ENCODE measurements at regions not wholly inside any gene's neighbourhood (a gene's known extent, or its start where the extent isn't known, plus 50 kb on each side); places are given as distances from the start of the nearest gene placed in this dataset.

DNA sequence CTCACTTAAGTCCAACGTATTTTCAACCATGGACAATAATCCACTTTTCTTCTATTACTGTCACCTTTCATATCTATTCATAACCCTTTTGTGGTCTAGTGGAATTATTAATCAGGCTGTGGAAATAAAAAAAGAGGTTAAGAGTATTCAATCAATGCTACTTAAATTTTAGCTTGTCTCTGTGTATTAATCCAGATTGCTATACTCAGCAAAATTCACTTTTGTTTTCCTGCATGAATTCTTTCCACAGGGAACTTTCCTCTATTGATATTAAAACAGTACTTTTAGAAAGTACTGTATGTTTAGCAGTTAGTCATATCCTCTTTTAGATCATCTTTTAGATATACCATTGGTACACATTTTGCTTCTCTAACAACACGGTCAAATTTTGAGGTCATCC, 1033.0 kb upstream of the ADGRL2 start:
- Histone ChIP-seq H3K4me3 (ENCODE audit: low read length) (no peak overlapping the region), H3K4me2 (ENCODE audit: low read length) (no peak overlapping the region), H3K27ac (ENCODE audit: low read length) (no peak overlapping the region), H4K20me1 (ENCODE audit: insufficient read depth) (no peaks in the 10 kb centered on the region), H3K9me2 (ENCODE audit: insufficient read depth, low read length) (no peaks in the 10 kb centered on the region), H3K9ac (ENCODE audit: low read length) (no peak overlapping the region), H3K27me3 (ENCODE audit: insufficient read depth, low read depth, low read length) (no peaks in the 10 kb centered on the region), H3K9me3 (ENCODE audit: low read length) (no peaks in the 10 kb centered on the region), H3F3A (ENCODE audit: insufficient read depth, low read length, poor library complexity, severe bottlenecking) (no peaks in the 10 kb centered on the region), H2AFZ (ENCODE audit: low read depth, low read length) (no peak overlapping the region), H3K79me2 (replicated peaks; ENCODE audit: insufficient read depth, low read length) (no peaks in the 10 kb centered on the region), H3K36me3 (ENCODE audit: insufficient read depth, low read length) (no peaks in the 10 kb centered on the region)
- no peak for TF ChIP-seq MXI1 (conservative IDR thresholded peaks at IDR 0.05; ENCODE audit: poor library complexity, severe bottlenecking)
- no peak for TF ChIP-seq SMC3 (conservative IDR thresholded peaks at IDR 0.05; ENCODE audit: poor library complexity)
- no peak for TF ChIP-seq POLR2AphosphoS5 (IDR thresholded peaks at IDR 0.05)
- TF ChIP-seq RAD21 (conservative IDR thresholded peaks at IDR 0.05), result no peak
- TF ChIP-seq EZH2 (IDR thresholded peaks at IDR 0.05; ENCODE audit: borderline replicate concordance, insufficient read depth, low read length, poor library complexity, severe bottlenecking), result no peak
- TF ChIP-seq TAF1 (IDR thresholded peaks at IDR 0.05; ENCODE audit: low read depth), result no peak
- no peak for TF ChIP-seq EP300 (conservative IDR thresholded peaks at IDR 0.05; ENCODE audit: poor library complexity, severe bottlenecking)
- TF ChIP-seq CTCF (IDR thresholded peaks at IDR 0.05; ENCODE audit: poor library complexity, severe bottlenecking), result no peak
- TF ChIP-seq, protein P1, sequence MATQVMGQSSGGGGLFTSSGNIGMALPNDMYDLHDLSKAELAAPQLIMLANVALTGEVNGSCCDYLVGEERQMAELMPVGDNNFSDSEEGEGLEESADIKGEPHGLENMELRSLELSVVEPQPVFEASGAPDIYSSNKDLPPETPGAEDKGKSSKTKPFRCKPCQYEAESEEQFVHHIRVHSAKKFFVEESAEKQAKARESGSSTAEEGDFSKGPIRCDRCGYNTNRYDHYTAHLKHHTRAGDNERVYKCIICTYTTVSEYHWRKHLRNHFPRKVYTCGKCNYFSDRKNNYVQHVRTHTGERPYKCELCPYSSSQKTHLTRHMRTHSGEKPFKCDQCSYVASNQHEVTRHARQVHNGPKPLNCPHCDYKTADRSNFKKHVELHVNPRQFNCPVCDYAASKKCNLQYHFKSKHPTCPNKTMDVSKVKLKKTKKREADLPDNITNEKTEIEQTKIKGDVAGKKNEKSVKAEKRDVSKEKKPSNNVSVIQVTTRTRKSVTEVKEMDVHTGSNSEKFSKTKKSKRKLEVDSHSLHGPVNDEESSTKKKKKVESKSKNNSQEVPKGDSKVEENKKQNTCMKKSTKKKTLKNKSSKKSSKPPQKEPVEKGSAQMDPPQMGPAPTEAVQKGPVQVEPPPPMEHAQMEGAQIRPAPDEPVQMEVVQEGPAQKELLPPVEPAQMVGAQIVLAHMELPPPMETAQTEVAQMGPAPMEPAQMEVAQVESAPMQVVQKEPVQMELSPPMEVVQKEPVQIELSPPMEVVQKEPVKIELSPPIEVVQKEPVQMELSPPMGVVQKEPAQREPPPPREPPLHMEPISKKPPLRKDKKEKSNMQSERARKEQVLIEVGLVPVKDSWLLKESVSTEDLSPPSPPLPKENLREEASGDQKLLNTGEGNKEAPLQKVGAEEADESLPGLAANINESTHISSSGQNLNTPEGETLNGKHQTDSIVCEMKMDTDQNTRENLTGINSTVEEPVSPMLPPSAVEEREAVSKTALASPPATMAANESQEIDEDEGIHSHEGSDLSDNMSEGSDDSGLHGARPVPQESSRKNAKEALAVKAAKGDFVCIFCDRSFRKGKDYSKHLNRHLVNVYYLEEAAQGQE (IDR thresholded peaks at IDR 0.05; ENCODE audit: borderline replicate concordance), result no peak

GRCh38 chr1:80759354-80759753, 1041.4 kb upstream of the ADGRL2 start:
- TF ChIP-seq POLR2AphosphoS5 (IDR thresholded peaks at IDR 0.05) (no peak), CTCF (IDR thresholded peaks at IDR 0.05; ENCODE audit: poor library complexity, severe bottlenecking) (no peak), EP300 (conservative IDR thresholded peaks at IDR 0.05; ENCODE audit: poor library complexity, severe bottlenecking) (no peak), MXI1 (conservative IDR thresholded peaks at IDR 0.05; ENCODE audit: poor library complexity, severe bottlenecking) (no peak), RAD21 (conservative IDR thresholded peaks at IDR 0.05) (no peak), EZH2 (IDR thresholded peaks at IDR 0.05; ENCODE audit: borderline replicate concordance, insufficient read depth, low read length, poor library complexity, severe bottlenecking) (no peak), SMC3 (conservative IDR thresholded peaks at IDR 0.05; ENCODE audit: poor library complexity) (no peak), TAF1 (IDR thresholded peaks at IDR 0.05; ENCODE audit: low read depth) (no peak)
- TF ChIP-seq, protein P1 (IDR thresholded peaks at IDR 0.05; ENCODE audit: borderline replicate concordance), result no peak
- Histone ChIP-seq H3K79me2 (replicated peaks; ENCODE audit: insufficient read depth, low read length) (no peaks in the 10 kb centered on the region), H3K36me3 (ENCODE audit: insufficient read depth, low read length) (no peaks in the 10 kb centered on the region), H3K9ac (ENCODE audit: low read length) (no peak overlapping the region), H3K4me2 (ENCODE audit: low read length) (no peak overlapping the region), H3K4me3 (ENCODE audit: low read length) (no peak overlapping the region), H3K27ac (ENCODE audit: low read length) (no peak overlapping the region), H2AFZ (ENCODE audit: low read depth, low read length) (no peak overlapping the region), H3K9me2 (ENCODE audit: insufficient read depth, low read length) (no peaks in the 10 kb centered on the region), H3K27me3 (ENCODE audit: insufficient read depth, low read depth, low read length) (no peaks in the 10 kb centered on the region), H4K20me1 (ENCODE audit: insufficient read depth) (no peaks in the 10 kb centered on the region), H3F3A (ENCODE audit: insufficient read depth, low read length, poor library complexity, severe bottlenecking) (no peaks in the 10 kb centered on the region), H3K9me3 (ENCODE audit: low read length) (no peaks in the 10 kb centered on the region)

Data from neural cell (in vitro differentiated cells).